GM03348 (cell line): ENCODE measurements at regions not wholly inside any gene's neighbourhood (a gene's known extent, or its start where the extent isn't known, plus 50 kb on each side); places are given as distances from the start of the nearest gene placed in this dataset.
"Not testable (repeated sequence)": the region's sequence is repeated elsewhere in the genome, so short reads cannot be mapped to it uniquely, and the experiment has no call there.

Experiments
- DNase-seq: peaks from one replicate; pipeline ENCODE4 v3.0.0; 2012; ENCODE audit warnings: low spot score

GRCh38 chrX:125198546-125198945, 121.1 kb upstream of the TEX13C start:
- DNase-seq = no peak

DNA sequence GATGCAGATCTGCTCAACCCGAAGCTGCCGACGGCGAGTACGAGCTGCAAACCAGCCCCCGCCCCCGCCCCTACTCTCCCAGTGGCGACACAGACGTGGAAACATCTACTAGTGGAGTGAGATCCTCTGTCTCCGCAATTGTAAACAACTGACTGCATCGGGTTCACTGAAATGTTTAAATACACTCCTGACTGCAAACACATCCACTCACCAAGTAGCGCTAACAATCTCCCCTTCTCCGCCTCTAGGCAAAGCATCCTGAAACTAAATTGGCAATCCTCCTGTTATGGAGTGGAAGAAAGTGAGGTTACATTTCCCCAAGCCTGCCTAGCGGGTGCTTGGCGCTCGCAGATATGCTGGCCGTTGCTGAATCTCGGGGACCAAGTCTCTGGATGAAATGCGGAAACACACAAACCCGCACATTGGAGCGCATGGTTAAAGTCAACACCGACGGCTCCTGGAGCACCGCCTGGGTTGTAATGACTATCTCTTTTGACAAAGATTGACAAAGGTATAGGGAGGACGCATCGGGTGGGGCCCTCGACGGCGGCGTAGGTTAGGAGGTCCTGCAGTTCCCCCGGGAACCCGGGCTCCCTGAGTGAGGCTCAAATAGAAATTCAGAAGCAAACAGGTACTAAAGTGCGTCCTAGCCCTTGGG, 117.0 kb upstream of the TEX13C start:
- no peak for DNase-seq

GRCh38 chrX:125203365-125203736, 116.3 kb upstream of the TEX13C start:
- no peak for DNase-seq

DNA sequence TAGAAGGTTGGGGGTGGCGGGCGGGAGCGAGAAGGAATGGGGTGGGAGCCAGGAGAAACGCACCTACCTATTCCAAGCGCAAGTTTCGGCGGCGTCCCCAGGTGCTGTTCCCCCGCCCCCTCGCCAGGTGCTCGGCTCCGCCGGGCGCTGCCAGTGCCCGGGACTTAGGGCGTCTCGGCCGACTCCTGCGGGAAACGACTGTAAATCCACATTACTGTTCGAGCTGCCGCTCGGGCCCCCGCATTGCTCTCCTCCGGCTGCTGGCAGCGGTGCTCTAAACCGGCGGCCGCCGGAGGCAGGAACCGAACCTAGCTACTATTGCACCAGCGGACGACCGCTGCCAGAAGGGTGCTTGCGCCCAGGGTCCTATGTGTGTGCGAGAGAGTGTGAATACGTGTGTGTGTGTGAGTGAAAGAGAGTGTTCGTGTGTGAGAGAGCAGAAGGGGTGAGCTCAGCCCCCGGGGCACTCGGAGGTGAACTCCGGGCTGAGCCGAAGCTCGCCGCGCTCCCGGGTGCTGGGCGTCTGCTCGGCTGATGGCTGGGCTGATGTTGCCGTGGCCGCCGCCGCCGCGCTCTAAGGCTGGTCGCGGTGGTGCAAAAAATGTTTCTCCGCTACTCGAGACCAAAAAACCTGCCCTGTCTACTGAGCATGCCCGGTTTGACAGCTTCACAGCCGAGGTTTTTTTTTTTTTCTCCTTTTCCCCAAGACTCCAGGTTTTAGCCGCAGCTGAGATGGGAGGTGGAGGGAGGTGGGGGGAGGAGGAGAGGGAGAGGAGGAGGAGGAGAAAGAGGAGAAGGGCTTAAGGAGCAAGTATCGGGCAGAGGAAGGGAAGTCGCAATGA, 115.7 kb upstream of the TEX13C start:
- peak; percentile 11 for DNase-seq

- no peak for DNase-seq
Observed at GRCh38 chrX:125204681-125205132, 115.0 kb upstream of the TEX13C start.

DNA sequence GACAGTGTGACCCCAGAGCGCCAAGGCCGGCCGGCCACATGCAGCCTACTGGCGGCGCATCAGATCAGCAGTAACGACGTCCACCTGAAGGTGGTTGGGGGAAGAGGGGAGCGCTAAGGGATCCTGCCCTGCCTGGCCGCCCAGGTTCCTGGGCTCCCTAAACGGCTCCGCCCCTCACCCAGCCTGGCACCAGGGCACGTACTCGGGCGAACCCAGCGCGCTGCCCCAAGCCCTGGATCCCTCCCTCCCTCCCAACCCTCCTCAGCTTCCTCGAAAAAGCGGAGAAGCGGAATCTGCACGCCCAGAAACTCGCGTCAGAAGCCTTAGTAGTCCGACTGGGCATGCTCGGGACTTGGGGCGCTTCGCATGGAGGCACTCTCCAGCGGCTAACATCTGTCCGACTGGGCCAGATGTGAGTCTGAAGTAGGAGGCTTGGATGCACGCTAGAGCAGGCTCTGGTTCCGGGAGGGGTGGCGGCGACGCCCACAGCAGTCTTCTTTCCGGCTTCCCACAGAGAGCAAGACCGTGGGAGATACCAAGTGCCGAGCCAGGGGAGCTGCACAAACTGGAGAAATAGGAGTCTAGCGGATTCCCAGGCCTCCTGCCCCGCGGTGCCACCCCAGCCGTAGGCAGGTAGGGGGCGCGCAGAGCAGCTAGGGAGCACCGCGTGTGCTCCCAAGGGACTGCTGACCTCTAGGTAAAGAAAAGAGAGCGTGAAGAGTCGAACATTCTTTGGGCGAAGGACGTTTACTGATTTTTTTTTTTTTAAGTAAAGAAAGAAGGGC, 114.3 kb upstream of the TEX13C start:
- peak; percentile 25 for DNase-seq

GRCh38 chrX:125205918-125206665, 113.6 kb upstream of the TEX13C start:
- no peak for DNase-seq

DNA sequence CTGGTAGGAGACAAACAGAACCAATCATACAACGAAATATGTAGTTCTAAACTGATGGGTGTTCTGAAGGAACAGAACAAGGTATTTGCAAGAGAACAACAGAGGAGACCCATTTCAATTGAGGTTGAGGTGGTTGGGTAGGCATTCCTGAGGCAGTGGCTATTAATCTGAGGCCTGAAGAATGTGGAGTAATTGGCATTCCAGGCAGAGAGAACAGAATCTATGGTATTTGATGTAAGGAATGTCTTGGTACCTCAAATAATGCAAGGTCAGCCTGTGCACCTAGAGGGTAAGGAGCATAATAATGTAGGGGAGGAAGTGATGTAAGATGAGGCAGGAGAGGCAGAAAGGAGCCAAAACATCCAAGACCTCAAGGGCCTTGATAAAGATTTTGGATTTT, 109.5 kb upstream of the TEX13C start:
- DNase-seq = no peak

GRCh38 chrX:125219852-125220251, 99.8 kb upstream of the TEX13C start:
- no peak for DNase-seq

DNA sequence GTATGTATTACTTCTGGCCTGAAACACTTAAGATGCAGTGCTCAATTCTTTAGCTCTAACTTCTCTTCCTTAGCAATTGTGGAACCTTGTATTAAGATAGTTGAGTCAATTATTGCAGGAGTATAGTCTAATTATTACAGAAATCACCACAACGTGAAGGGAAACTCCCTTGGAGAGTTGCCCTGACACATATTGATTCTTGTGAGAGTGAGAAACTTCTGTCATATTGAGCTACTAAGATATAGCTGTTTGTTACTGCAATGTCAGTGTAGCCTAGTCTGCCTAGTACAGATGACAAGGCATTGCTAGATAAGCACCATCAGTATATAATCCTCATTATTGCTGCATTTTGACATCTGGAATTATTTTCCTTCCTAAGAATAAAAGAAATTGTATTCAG, 82.7 kb upstream of the TEX13C start:
- no peak for DNase-seq

DNA sequence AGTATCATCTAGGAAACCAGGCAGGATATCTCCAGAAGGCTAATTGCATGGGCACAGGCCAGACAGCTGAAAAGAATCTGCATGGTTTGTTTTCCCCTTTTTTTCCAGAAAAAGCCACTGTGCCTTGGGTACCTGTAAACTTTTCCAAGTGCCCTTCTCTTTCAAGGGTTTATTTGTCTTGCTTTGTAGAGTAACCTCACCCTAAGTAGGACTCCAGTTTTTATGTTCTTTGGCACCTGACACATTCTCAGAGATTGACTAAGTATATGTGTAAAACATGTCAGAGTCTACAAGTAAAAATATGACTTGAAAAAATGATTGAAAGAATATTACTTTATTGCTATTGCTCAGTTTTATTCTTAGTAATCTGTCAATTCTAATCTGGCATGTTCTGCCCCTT, 70.7 kb upstream of the TEX13C start:
- DNase-seq = no peak

DNA sequence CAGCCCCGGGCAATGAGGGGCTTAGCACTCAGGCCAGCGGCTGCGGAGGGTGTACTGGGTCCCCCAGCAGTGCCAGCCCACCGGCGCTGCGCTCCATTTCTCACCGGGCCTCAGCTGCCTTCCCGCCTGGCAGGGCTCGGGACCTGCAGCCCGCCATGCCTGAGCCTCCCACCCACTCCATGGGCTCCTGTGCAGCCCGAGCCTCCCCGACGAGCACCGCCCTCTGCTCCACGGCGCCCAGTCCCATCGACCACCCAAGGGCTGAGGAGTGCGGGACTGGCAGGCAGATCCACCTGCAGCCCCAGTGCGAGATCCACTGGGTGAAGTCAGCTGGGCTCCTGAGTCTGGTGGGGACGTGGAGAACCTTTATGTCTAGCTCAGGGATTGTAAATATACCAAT, 63.9 kb upstream of the TEX13C start:
- not testable (repeated sequence) for DNase-seq

GRCh38 chrX:125262836-125263235, 56.8 kb upstream of the TEX13C start:
- no peak for DNase-seq

- no peak for DNase-seq
Observed at GRCh38 chrX:125266153-125266660, 53.5 kb upstream of the TEX13C start.
